ENCODE measurements at regions not wholly inside any gene's neighbourhood (a gene's known extent, or its start where the extent isn't known, plus 50 kb on each side); places are given as distances from the start of the nearest gene placed in this dataset.

- Histone ChIP-seq H3K4me1 (ENCODE audit: insufficient read depth, low read length) (no peaks in the 10 kb centered on the region), H3K9ac (ENCODE audit: low read depth, low read length) (no peak overlapping the region), H3K9me3 (ENCODE audit: control insufficient read depth, insufficient read depth, low read length) (no peaks in the 10 kb centered on the region), H3K36me3 (ENCODE audit: insufficient read depth, low read length) (no peaks in the 10 kb centered on the region)
These were observed 356.7 kb downstream of the SNAPC1 start for GRCh38 chr14:62118871-62119270.

- H3K9me3 ChIP-seq (ENCODE audit: control insufficient read depth, insufficient read depth, low read length): no peaks in the 10 kb centered on the region
- no peak overlapping the region for H3K9ac ChIP-seq (ENCODE audit: low read depth, low read length)
- H3K36me3 ChIP-seq (ENCODE audit: insufficient read depth, low read length): no peaks in the 10 kb centered on the region
- H3K4me1 ChIP-seq (ENCODE audit: insufficient read depth, low read length): no peaks in the 10 kb centered on the region
These were observed 361.7 kb downstream of the SNAPC1 start for GRCh38 chr14:62123961-62124360.

GRCh38 chr14:62125793-62126192, 363.6 kb downstream of the SNAPC1 start:
- Histone ChIP-seq H3K9me3 (ENCODE audit: control insufficient read depth, insufficient read depth, low read length) (no peaks in the 10 kb centered on the region), H3K36me3 (ENCODE audit: insufficient read depth, low read length) (no peaks in the 10 kb centered on the region), H3K9ac (ENCODE audit: low read depth, low read length) (no peak overlapping the region), H3K4me1 (ENCODE audit: insufficient read depth, low read length) (no peaks in the 10 kb centered on the region)

GRCh38 chr14:62126879-62127478, 364.8 kb downstream of the SNAPC1 start:
- Histone ChIP-seq H3K4me1 (ENCODE audit: insufficient read depth, low read length) (no peaks in the 10 kb centered on the region), H3K9ac (ENCODE audit: low read depth, low read length) (no peak overlapping the region), H3K36me3 (ENCODE audit: insufficient read depth, low read length) (no peaks in the 10 kb centered on the region), H3K9me3 (ENCODE audit: control insufficient read depth, insufficient read depth, low read length) (no peaks in the 10 kb centered on the region)

GRCh38 chr14:62130441-62130840, 368.2 kb downstream of the SNAPC1 start:
- Histone ChIP-seq H3K9ac (ENCODE audit: low read depth, low read length) (no peak overlapping the region), H3K4me1 (ENCODE audit: insufficient read depth, low read length) (no peaks in the 10 kb centered on the region), H3K36me3 (ENCODE audit: insufficient read depth, low read length) (no peaks in the 10 kb centered on the region), H3K9me3 (ENCODE audit: control insufficient read depth, insufficient read depth, low read length) (no peaks in the 10 kb centered on the region)

- H3K4me1 ChIP-seq (ENCODE audit: insufficient read depth, low read length): no peaks in the 10 kb centered on the region
- no peak overlapping the region for H3K9ac ChIP-seq (ENCODE audit: low read depth, low read length)
- H3K9me3 ChIP-seq (ENCODE audit: control insufficient read depth, insufficient read depth, low read length): no peaks in the 10 kb centered on the region
- no peaks in the 10 kb centered on the region for H3K36me3 ChIP-seq (ENCODE audit: insufficient read depth, low read length)
These were observed 371.7 kb downstream of the SNAPC1 start for GRCh38 chr14:62133776-62134550.

- Histone ChIP-seq H3K9me3 (ENCODE audit: control insufficient read depth, insufficient read depth, low read length) (no peaks in the 10 kb centered on the region), H3K9ac (ENCODE audit: low read depth, low read length) (no peak overlapping the region), H3K36me3 (ENCODE audit: insufficient read depth, low read length) (no peaks in the 10 kb centered on the region), H3K4me1 (ENCODE audit: insufficient read depth, low read length) (no peaks in the 10 kb centered on the region)
These were observed 376.4 kb downstream of the SNAPC1 start for GRCh38 chr14:62138593-62138992.

GRCh38 chr14:62141139-62141538, 378.9 kb downstream of the SNAPC1 start:
- Histone ChIP-seq H3K4me1 (ENCODE audit: insufficient read depth, low read length) (no peaks in the 10 kb centered on the region), H3K9me3 (ENCODE audit: control insufficient read depth, insufficient read depth, low read length) (no peaks in the 10 kb centered on the region), H3K36me3 (ENCODE audit: insufficient read depth, low read length) (no peaks in the 10 kb centered on the region), H3K9ac (ENCODE audit: low read depth, low read length) (no peak overlapping the region)

GRCh38 chr14:62143245-62143644, 381.0 kb downstream of the SNAPC1 start:
- H3K9me3 ChIP-seq (ENCODE audit: control insufficient read depth, insufficient read depth, low read length): no peaks in the 10 kb centered on the region
- no peaks in the 10 kb centered on the region for H3K4me1 ChIP-seq (ENCODE audit: insufficient read depth, low read length)
- no peaks in the 10 kb centered on the region for H3K36me3 ChIP-seq (ENCODE audit: insufficient read depth, low read length)
- H3K9ac ChIP-seq (ENCODE audit: low read depth, low read length): no peak overlapping the region

GRCh38 chr14:62144863-62145262, 382.6 kb downstream of the SNAPC1 start:
- no peaks in the 10 kb centered on the region for H3K4me1 ChIP-seq (ENCODE audit: insufficient read depth, low read length)
- no peaks in the 10 kb centered on the region for H3K36me3 ChIP-seq (ENCODE audit: insufficient read depth, low read length)
- H3K9ac ChIP-seq (ENCODE audit: low read depth, low read length): no peak overlapping the region
- H3K9me3 ChIP-seq (ENCODE audit: control insufficient read depth, insufficient read depth, low read length): no peaks in the 10 kb centered on the region

GRCh38 chr14:62146030-62146429, 383.8 kb downstream of the SNAPC1 start:
- no peak overlapping the region for H3K9ac ChIP-seq (ENCODE audit: low read depth, low read length)
- no peaks in the 10 kb centered on the region for H3K36me3 ChIP-seq (ENCODE audit: insufficient read depth, low read length)
- no peaks in the 10 kb centered on the region for H3K4me1 ChIP-seq (ENCODE audit: insufficient read depth, low read length)
- H3K9me3 ChIP-seq (ENCODE audit: control insufficient read depth, insufficient read depth, low read length): no peaks in the 10 kb centered on the region

GRCh38 chr14:62156052-62156451, 393.8 kb downstream of the SNAPC1 start:
- Histone ChIP-seq H3K36me3 (ENCODE audit: insufficient read depth, low read length) (no peaks in the 10 kb centered on the region), H3K9me3 (ENCODE audit: control insufficient read depth, insufficient read depth, low read length) (no peaks in the 10 kb centered on the region), H3K4me1 (ENCODE audit: insufficient read depth, low read length) (no peaks in the 10 kb centered on the region), H3K9ac (ENCODE audit: low read depth, low read length) (no peak overlapping the region)

- no peak overlapping the region for H3K9ac ChIP-seq (ENCODE audit: low read depth, low read length)
These were observed 396.6 kb downstream of the SNAPC1 start for GRCh38 chr14:62158779-62159178.

GRCh38 chr14:62159314-62159713, 397.1 kb downstream of the SNAPC1 start:
- H3K4me1 ChIP-seq (ENCODE audit: insufficient read depth, low read length): no peaks in the 10 kb centered on the region
- H3K36me3 ChIP-seq (ENCODE audit: insufficient read depth, low read length): no peaks in the 10 kb centered on the region
- H3K9ac ChIP-seq (ENCODE audit: low read depth, low read length): no peak overlapping the region
- no peaks in the 10 kb centered on the region for H3K9me3 ChIP-seq (ENCODE audit: control insufficient read depth, insufficient read depth, low read length)

More at GRCh38 chr14:62158779-62159178, 396.6 kb downstream of the SNAPC1 start:
- no peaks in the 10 kb centered on the region for H3K4me1 ChIP-seq (ENCODE audit: insufficient read depth, low read length)
- no peaks in the 10 kb centered on the region for H3K9me3 ChIP-seq (ENCODE audit: control insufficient read depth, insufficient read depth, low read length)
- no peaks in the 10 kb centered on the region for H3K36me3 ChIP-seq (ENCODE audit: insufficient read depth, low read length)

GRCh38 chr14:62162998-62163589, 400.9 kb downstream of the SNAPC1 start:
- Histone ChIP-seq H3K9ac (ENCODE audit: low read depth, low read length) (no peak overlapping the region), H3K9me3 (ENCODE audit: control insufficient read depth, insufficient read depth, low read length) (no peaks in the 10 kb centered on the region), H3K4me1 (ENCODE audit: insufficient read depth, low read length) (no peaks in the 10 kb centered on the region), H3K36me3 (ENCODE audit: insufficient read depth, low read length) (no peaks in the 10 kb centered on the region)

Data from ES-I3 (cell line).